HEK293 (cell line): ENCODE measurements at regions not wholly inside any gene's neighbourhood (a gene's known extent, or its start where the extent isn't known, plus 50 kb on each side); places are given as distances from the start of the nearest gene placed in this dataset.
"Not testable (repeated sequence)": the region's sequence is repeated elsewhere in the genome, so short reads cannot be mapped to it uniquely, and the experiment has no call there.

Source experiments
- CTCF ChIA-PET: fragments of 350-600 bp; formaldehyde crosslinking; extraction: SDS; loops from one replicate; lab custom pipeline; 2021; ENCODE audit warnings: antibody characterized with exemption; lab: Yijun Ruan, JAX
- POLR2A ChIA-PET: fragments of 300-600 bp; formaldehyde crosslinking; extraction: SDS; loops from one replicate; lab custom pipeline; 2020; ENCODE audit warnings: antibody characterized with exemption, inconsistent platforms; lab: Yijun Ruan, JAX
- H3K27ac ChIP-seq: fragments of 200-500 bp; sonication (Bioruptor generic); 2 replicates; pipeline ENCODE4 v1.5.1; 2014; ENCODE audit warnings: low read depth, low read length, control low read depth, inconsistent platforms; ENCODE audit errors: extremely low read depth
- H3K36me3 ChIP-seq, 2 experiments: fragments of 200-500 bp in 1 of 2; sonication (Bioruptor generic) in 1 of 2; 1 replicate in 1 of 2; 2 replicates in 1 of 2; pipeline ENCODE4 v1.5.1; 2014 to 2017; ENCODE audit warnings: inconsistent platforms in 2 of 2, low read length in 2 of 2; ENCODE audit not compliant: control insufficient read depth in 2 of 2, insufficient read depth in 1 of 2
- H3K4me1 ChIP-seq: fragments of 200-500 bp; sonication (Bioruptor generic); 2 replicates; pipeline ENCODE4 v1.5.1; 2014; ENCODE audit warnings: mild to moderate bottlenecking, low read length, inconsistent platforms; ENCODE audit not compliant: control insufficient read depth, insufficient read depth
- H3K4me3 ChIP-seq: 2 replicates; pipeline ENCODE4 v1.5.1; 2011; ENCODE audit warnings: low read depth, mild to moderate bottlenecking, control low read depth, low read length, moderate library complexity
- H3K9me3 ChIP-seq: fragments of 200-500 bp; sonication (Bioruptor generic); 2 replicates; pipeline ENCODE4 v1.5.1; 2014; ENCODE audit warnings: low read depth, low read length, inconsistent platforms; ENCODE audit not compliant: control insufficient read depth, insufficient read depth
- GLIS1 ChIP-seq: fragments of 450-650 bp; formaldehyde crosslinking; IDR thresholded peaks from 2 replicates; pipeline ENCODE4 v1.5.1; 2016; ENCODE audit warnings: missing biosample characterization, missing genetic modification characterization
- HOXC10 ChIP-seq: sonication (generic); formaldehyde crosslinking; IDR thresholded peaks from 2 replicates; pipeline ENCODE4 v1.8.1; 2023; ENCODE audit warnings: mild to moderate bottlenecking, missing genetic modification reagents
- HOXD13 ChIP-seq: sonication (generic); formaldehyde crosslinking; IDR thresholded peaks from 2 replicates; pipeline ENCODE4 v1.8.0; 2022; ENCODE audit warnings: missing genetic modification reagents, borderline replicate concordance
- KLF10 ChIP-seq: fragments of 450-650 bp; IDR thresholded peaks from 2 replicates; pipeline ENCODE4 v1.5.1; 2018; ENCODE audit warnings: missing biosample characterization, mild to moderate bottlenecking, missing genetic modification characterization
- MZF1 ChIP-seq: fragments of 450-650 bp; formaldehyde crosslinking; IDR thresholded peaks from 2 replicates; pipeline ENCODE4 v1.5.1; 2017; ENCODE audit warnings: missing biosample characterization, missing genetic modification characterization, borderline replicate concordance
- SP2 ChIP-seq: fragments of 450-650 bp; formaldehyde crosslinking; IDR thresholded peaks from 2 replicates; pipeline ENCODE4 v1.5.1; 2016; ENCODE audit warnings: missing biosample characterization, missing genetic modification characterization
- ZBTB7A ChIP-seq: fragments of 450-650 bp; formaldehyde crosslinking; IDR thresholded peaks from 2 replicates; pipeline ENCODE4 v1.5.1; 2016; ENCODE audit warnings: low read depth, missing biosample characterization, missing genetic modification characterization
- ZEB2 ChIP-seq: fragments of 450-650 bp; formaldehyde crosslinking; IDR thresholded peaks from 2 replicates; pipeline ENCODE4 v1.5.1; 2016; ENCODE audit warnings: missing biosample characterization, missing genetic modification characterization
- ZNF140 ChIP-seq: fragments of 450-650 bp; formaldehyde crosslinking; IDR thresholded peaks from 2 replicates; pipeline ENCODE4 v1.5.1; 2016; ENCODE audit warnings: missing biosample characterization, missing genetic modification characterization
- ZNF146 ChIP-seq: fragments of 450-650 bp; formaldehyde crosslinking; IDR thresholded peaks from 2 replicates; pipeline ENCODE4 v1.5.1; 2016; ENCODE audit warnings: missing biosample characterization, missing genetic modification characterization
- ZNF175 ChIP-seq: fragments of 450-650 bp; formaldehyde crosslinking; IDR thresholded peaks from 2 replicates; pipeline ENCODE4 v1.5.1; 2016; ENCODE audit warnings: missing biosample characterization, missing genetic modification characterization
- ZNF211 ChIP-seq: fragments of 450-650 bp; formaldehyde crosslinking; IDR thresholded peaks from 2 replicates; pipeline ENCODE4 v1.5.1; 2016; ENCODE audit warnings: low read depth, missing biosample characterization, missing genetic modification characterization
- ZNF223 ChIP-seq: fragments of 450-650 bp; formaldehyde crosslinking; IDR thresholded peaks from 2 replicates; pipeline ENCODE4 v1.5.1; 2016; ENCODE audit warnings: missing biosample characterization, missing genetic modification characterization
- ZNF23 ChIP-seq: fragments of 450-650 bp; formaldehyde crosslinking; IDR thresholded peaks from 2 replicates; pipeline ENCODE4 v1.5.1; 2016; ENCODE audit warnings: missing biosample characterization, missing genetic modification characterization, borderline replicate concordance
- ZNF341 ChIP-seq: fragments of 450-650 bp; formaldehyde crosslinking; IDR thresholded peaks from 2 replicates; pipeline ENCODE4; 2016; ENCODE audit warnings: low read depth, missing biosample characterization, missing genetic modification characterization
- ZNF362 ChIP-seq: fragments of 450-650 bp; formaldehyde crosslinking; IDR thresholded peaks from 2 replicates; pipeline ENCODE4 v1.5.1; 2016; ENCODE audit warnings: missing biosample characterization, missing genetic modification characterization
- ZNF37A ChIP-seq: fragments of 450-650 bp; IDR thresholded peaks from 2 replicates; pipeline ENCODE4 v1.5.1; 2018; ENCODE audit warnings: missing biosample characterization, missing genetic modification characterization
- ZNF433 ChIP-seq: fragments of 450-650 bp; formaldehyde crosslinking; IDR thresholded peaks from 2 replicates; pipeline ENCODE4 v1.5.1; 2016; ENCODE audit warnings: missing biosample characterization, missing genetic modification characterization, low read depth
- ZNF555 ChIP-seq: fragments of 450-650 bp; formaldehyde crosslinking; conservative IDR thresholded peaks from 2 replicates; pipeline ENCODE4 v1.5.1; 2017; ENCODE audit warnings: missing biosample characterization, mild to moderate bottlenecking, missing genetic modification characterization, inconsistent platforms
- ZNF621 ChIP-seq: fragments of 450-650 bp; formaldehyde crosslinking; IDR thresholded peaks from 2 replicates; pipeline ENCODE4 v1.5.1; 2017; ENCODE audit warnings: missing biosample characterization, missing genetic modification characterization
- ZNF677 ChIP-seq: fragments of 450-650 bp; IDR thresholded peaks from 2 replicates; pipeline ENCODE4 v1.5.0; 2018; ENCODE audit warnings: missing biosample characterization, mild to moderate bottlenecking, missing genetic modification characterization, moderate library complexity
- ZNF776 ChIP-seq: fragments of 450-650 bp; formaldehyde crosslinking; IDR thresholded peaks from 2 replicates; pipeline ENCODE4 v1.5.0; 2017; ENCODE audit warnings: missing biosample characterization, missing genetic modification characterization, borderline replicate concordance
- ZNF837 ChIP-seq: fragments of 450-650 bp; formaldehyde crosslinking; IDR thresholded peaks from 2 replicates; pipeline ENCODE4 v1.5.1; 2016; ENCODE audit warnings: missing biosample characterization, missing genetic modification characterization
- TF ChIP-seq, protein P1 (sequence below): fragments of 450-650 bp; formaldehyde crosslinking; IDR thresholded peaks from 2 replicates; pipeline ENCODE4 v1.5.1; 2016; ENCODE audit warnings: missing biosample characterization, missing genetic modification characterization
- TF ChIP-seq, protein P2 (sequence below): fragments of 450-650 bp; formaldehyde crosslinking; IDR thresholded peaks from 2 replicates; pipeline ENCODE4 v1.5.1; 2016; ENCODE audit warnings: missing biosample characterization, missing genetic modification characterization

- no peaks in the 10 kb centered on the region for H3K4me1 ChIP-seq
- ChIA-PET CTCF (no interaction called here), POLR2A (no interaction called here)
- no peak overlapping the region for H3K4me3 ChIP-seq
- H3K9me3 ChIP-seq: no peaks in the 10 kb centered on the region
- no peaks in the 10 kb centered on the region for H3K36me3 ChIP-seq
- no peak overlapping the region for H3K27ac ChIP-seq
- TF ChIP-seq ZNF223 (tag by site-specific recombination) (no peak), KLF10 (tag by site-specific recombination) (no peak), ZNF175 (tag by site-specific recombination) (no peak), SP2 (tag by site-specific recombination) (no peak), ZEB2 (no peak), ZNF621 (no peak), ZNF37A (tag by site-specific recombination) (no peak), HOXD13 (CRISPR knock-in tag) (no peak), ZBTB7A (tag by site-specific recombination) (no peak), ZNF23 (no peak), ZNF837 (tag by site-specific recombination) (no peak), ZNF677 (tag by site-specific recombination) (no peak), MZF1 (tag by site-specific recombination) (no peak)
- TF ChIP-seq, protein P1, sequence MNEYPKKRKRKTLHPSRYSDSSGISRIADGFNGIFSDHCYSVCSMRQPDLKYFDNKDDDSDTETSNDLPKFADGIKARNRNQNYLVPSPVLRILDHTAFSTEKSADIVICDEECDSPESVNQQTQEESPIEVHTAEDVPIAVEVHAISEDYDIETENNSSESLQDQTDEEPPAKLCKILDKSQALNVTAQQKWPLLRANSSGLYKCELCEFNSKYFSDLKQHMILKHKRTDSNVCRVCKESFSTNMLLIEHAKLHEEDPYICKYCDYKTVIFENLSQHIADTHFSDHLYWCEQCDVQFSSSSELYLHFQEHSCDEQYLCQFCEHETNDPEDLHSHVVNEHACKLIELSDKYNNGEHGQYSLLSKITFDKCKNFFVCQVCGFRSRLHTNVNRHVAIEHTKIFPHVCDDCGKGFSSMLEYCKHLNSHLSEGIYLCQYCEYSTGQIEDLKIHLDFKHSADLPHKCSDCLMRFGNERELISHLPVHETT (tag by site-specific recombination): no peak
Measured at GRCh38 chr7:94787285-94787684, 120.1 kb upstream of the PPP1R9A start.

GRCh38 chr7:94788378-94788777 is 119.0 kb upstream of the PPP1R9A start:
- TF ChIP-seq ZNF146 (tag by site-specific recombination): peak; percentile 85
- TF ChIP-seq, protein P2, sequence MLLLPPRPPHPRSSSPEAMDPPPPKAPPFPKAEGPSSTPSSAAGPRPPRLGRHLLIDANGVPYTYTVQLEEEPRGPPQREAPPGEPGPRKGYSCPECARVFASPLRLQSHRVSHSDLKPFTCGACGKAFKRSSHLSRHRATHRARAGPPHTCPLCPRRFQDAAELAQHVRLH (tag by site-specific recombination): 0 out of 2 replicates have a peak, but pooled peaks have one; percentile 32
- CTCF ChIA-PET, H3K9me3 ChIP-seq, H3K4me3 ChIP-seq, POLR2A ChIA-PET, H3K27ac ChIP-seq, H3K4me1 ChIP-seq, H3K36me3 ChIP-seq: not testable (repeated sequence)

GRCh38 chr7:94792241-94792640 is 115.2 kb upstream of the PPP1R9A start:
- Histone ChIP-seq H3K36me3 (no peaks in the 10 kb centered on the region), H3K4me1 (no peaks in the 10 kb centered on the region), H3K27ac (no peak overlapping the region), H3K4me3 (no peak overlapping the region), H3K9me3 (no peaks in the 10 kb centered on the region)
- CTCF ChIA-PET: no interaction called here
- POLR2A ChIA-PET: no interaction called here
- no peak for TF ChIP-seq ZNF140 (tag by site-specific recombination)
- TF ChIP-seq ZNF433: no peak
- TF ChIP-seq ZNF341 (tag by site-specific recombination): no peak
- TF ChIP-seq GLIS1 (tag by site-specific recombination): no peak
- TF ChIP-seq ZNF555 (tag by site-specific recombination): no peak
- TF ChIP-seq ZNF362 (tag by site-specific recombination): no peak
- TF ChIP-seq HOXC10: no peak
- no peak for TF ChIP-seq ZNF211 (tag by site-specific recombination)
- TF ChIP-seq ZNF776 (tag by site-specific recombination): no peak

DNA sequence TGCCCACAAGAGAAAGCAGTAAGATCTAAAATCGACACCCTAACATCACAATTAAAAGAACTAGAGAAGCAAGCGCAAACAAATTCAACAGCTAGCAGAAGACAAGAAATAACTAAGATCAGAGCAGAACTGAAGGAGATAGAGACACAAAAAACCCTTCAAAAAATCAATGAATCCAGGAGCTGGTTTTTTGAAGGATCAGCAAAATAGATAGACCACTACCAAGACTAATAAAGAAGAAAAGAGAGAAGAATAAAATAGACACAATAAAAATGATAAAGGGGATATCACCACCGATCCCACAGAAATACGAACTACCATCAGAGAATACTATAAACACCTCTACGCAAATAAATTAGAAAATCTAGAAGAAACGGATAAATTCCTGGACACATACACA is 110.0 kb upstream of the PPP1R9A start:
- H3K27ac ChIP-seq, H3K36me3 ChIP-seq, H3K9me3 ChIP-seq, POLR2A ChIA-PET, H3K4me1 ChIP-seq, H3K4me3 ChIP-seq, CTCF ChIA-PET: not testable (repeated sequence)
